Rectal smooth muscle tissue (tissue), 1 donor: ENCODE measurements at regions not wholly inside any gene's neighbourhood (a gene's known extent, or its start where the extent isn't known, plus 50 kb on each side); places are given as distances from the start of the nearest gene placed in this dataset.

Experiments
- H3K27ac ChIP-seq: one replicate; pipeline ENCODE4 v1.7.0; 2013; ENCODE audit warnings: low read depth, low read length, inconsistent platforms
- H3K27me3 ChIP-seq: one replicate; pipeline ENCODE4 v1.7.0; 2013; ENCODE audit warnings: low read length; ENCODE audit not compliant: control insufficient read depth, insufficient read depth
- H3K36me3 ChIP-seq: one replicate; pipeline ENCODE4 v1.7.0; 2013; ENCODE audit warnings: low read length; ENCODE audit not compliant: control insufficient read depth, insufficient read depth
- H3K4me1 ChIP-seq: one replicate; pipeline ENCODE4 v1.7.0; 2013; ENCODE audit warnings: low read length; ENCODE audit not compliant: control insufficient read depth, insufficient read depth
- H3K4me3 ChIP-seq: one replicate; pipeline ENCODE4 v1.7.0; 2013; ENCODE audit warnings: low read length
- H3K9ac ChIP-seq: one replicate; pipeline ENCODE4 v1.7.0; 2013; ENCODE audit warnings: low read length

GRCh38 chr9:93900971-93901861 is 53.9 kb downstream of the BARX1 start:
- no peaks in the 10 kb centered on the region for H3K36me3 ChIP-seq
- H3K4me3 ChIP-seq: no peak overlapping the region
- H3K27me3 ChIP-seq: no peaks in the 10 kb centered on the region
- H3K9ac ChIP-seq: no peak overlapping the region
- H3K4me1 ChIP-seq: no peaks in the 10 kb centered on the region
- H3K27ac ChIP-seq: no peak overlapping the region

GRCh38 chr9:93900436-93900819 is 54.7 kb downstream of the BARX1 start:
- H3K36me3 ChIP-seq: no peaks in the 10 kb centered on the region
- no peaks in the 10 kb centered on the region for H3K27me3 ChIP-seq
- H3K4me1 ChIP-seq: no peaks in the 10 kb centered on the region
- H3K9ac ChIP-seq: no peak overlapping the region
- no peak overlapping the region for H3K4me3 ChIP-seq
- H3K27ac ChIP-seq: no peak overlapping the region

DNA sequence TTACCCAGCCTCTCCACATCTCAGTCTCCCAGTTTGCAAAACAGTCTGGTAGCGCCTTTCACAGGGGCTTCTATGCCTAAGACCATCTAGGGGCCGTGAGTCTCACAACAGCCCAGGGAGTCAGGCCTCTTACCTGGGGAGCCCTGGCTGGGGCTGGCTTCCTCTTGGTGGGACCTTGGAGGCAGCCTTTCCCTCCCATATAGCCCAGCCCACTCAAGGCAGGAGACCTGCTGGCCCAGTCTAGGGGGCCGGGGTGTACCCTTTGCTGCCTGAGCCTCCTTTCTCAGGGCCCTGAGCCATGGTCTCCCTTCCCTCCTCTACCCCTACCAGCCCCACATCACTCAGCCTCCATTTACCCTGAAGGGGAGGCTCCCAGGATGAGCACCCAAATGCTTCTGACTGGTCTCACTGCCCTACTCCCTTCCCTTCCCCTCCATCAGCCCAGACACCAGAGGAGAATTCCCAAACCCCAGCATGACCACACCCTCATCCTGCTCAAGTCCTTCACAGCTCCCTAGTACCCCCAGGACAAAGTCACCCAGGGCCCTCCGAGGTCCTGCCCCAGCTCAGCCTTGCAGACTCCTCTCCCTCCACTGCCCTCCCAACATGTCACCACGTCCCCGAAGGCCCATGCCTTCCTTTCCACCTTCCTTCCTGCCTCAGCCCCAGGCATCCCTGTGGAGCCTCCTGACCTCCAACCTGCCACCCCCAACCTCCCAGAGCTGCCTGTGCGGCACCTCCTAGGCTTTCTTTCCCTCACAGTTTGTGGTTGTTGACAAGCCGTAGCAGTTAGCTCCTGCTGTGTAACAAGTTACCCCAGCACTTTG is 55.3 kb downstream of the BARX1 start:
- Histone ChIP-seq H3K9ac (no peak overlapping the region), H3K4me1 (no peaks in the 10 kb centered on the region), H3K27me3 (no peaks in the 10 kb centered on the region), H3K27ac (no peak overlapping the region), H3K36me3 (no peaks in the 10 kb centered on the region), H3K4me3 (no peak overlapping the region)

DNA sequence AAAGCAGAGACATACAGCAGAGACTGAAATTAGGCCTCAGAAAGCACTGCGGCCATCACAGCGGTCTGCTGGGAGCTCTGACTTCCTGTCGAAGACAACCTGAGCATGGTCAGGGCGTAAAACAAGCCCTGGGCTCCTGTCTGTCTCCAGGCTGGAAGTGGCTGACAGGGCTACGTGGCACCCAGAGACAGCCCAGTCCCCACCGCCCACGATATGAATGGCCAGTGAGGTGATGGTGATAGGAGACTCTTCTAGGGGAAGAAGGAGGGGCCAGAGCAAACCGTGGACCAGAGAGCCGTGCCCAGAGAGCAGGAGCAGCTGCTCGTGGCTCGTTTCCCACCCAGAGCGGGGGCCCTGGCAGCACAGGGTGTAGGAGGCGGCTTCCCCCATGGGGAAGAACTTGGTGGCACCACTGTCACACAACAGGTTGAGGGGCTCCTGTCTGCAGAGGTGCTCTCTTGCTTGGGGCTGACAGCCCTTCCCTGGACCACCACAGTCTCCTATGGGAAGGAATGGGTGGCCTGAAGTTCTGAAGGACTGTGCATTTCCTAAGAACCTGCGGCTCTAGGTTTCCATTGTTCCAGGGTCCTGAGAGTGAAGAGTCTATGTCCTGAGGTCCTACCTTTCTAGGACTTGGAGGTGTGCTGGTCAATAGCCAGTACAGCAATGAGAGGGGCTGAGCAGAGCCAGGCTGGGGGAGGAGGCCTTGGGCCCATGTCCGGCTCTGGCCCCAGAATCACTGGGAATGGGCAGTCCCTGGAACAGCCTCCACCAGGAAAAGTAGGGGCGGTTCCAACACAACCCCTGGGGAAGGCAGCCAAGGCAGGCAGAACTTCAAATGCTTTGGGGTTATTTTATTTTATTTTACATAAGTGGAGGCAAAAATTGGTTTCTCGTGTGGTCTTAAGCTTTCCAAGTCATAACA is 56.4 kb downstream of the BARX1 start:
- no peaks in the 10 kb centered on the region for H3K4me1 ChIP-seq
- no peaks in the 10 kb centered on the region for H3K27me3 ChIP-seq
- H3K9ac ChIP-seq: no peak overlapping the region
- H3K27ac ChIP-seq: no peak overlapping the region
- H3K36me3 ChIP-seq: no peaks in the 10 kb centered on the region
- H3K4me3 ChIP-seq: no peak overlapping the region

DNA sequence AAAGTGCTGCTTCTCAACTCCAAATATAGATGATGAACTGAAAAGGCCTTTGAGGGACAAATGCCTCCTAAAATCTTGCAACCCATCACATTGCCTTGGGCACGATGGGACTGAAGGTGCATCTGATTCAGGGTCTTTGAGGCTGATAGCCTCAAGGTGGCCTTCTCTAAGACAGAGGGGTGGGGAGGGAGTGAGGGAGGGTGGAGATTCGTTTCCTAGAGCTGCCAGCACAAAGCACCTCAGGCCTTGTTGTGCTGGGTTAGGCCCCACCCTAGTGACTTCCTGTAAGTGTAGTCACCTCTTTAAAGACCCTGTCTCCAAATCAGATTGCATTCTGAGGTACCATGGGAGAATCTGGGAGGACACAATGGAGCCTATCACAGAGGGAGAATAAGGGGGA is 57.1 kb downstream of the BARX1 start:
- Histone ChIP-seq H3K4me1 (no peaks in the 10 kb centered on the region), H3K27me3 (no peaks in the 10 kb centered on the region)

GRCh38 chr9:93897075-93897970 is 57.8 kb downstream of the BARX1 start:
- no peaks in the 10 kb centered on the region for H3K36me3 ChIP-seq
- H3K4me1 ChIP-seq: no peaks in the 10 kb centered on the region
- no peak overlapping the region for H3K9ac ChIP-seq
- no peak overlapping the region for H3K4me3 ChIP-seq
- H3K27me3 ChIP-seq: no peaks in the 10 kb centered on the region
- no peak overlapping the region for H3K27ac ChIP-seq

More for the DNA sequence above, 57.1 kb downstream of the BARX1 start:
- no peaks in the 10 kb centered on the region for H3K36me3 ChIP-seq
- H3K27ac ChIP-seq: no peak overlapping the region
- no peak overlapping the region for H3K4me3 ChIP-seq
- H3K9ac ChIP-seq: no peak overlapping the region

GRCh38 chr9:93896496-93897033 is 58.6 kb downstream of the BARX1 start:
- Histone ChIP-seq H3K27me3 (no peaks in the 10 kb centered on the region), H3K36me3 (no peaks in the 10 kb centered on the region), H3K27ac (no peak overlapping the region)

GRCh38 chr9:93896093-93896492 is 59.1 kb downstream of the BARX1 start:
- H3K9ac ChIP-seq: no peak overlapping the region
- H3K27me3 ChIP-seq: no peaks in the 10 kb centered on the region
- H3K36me3 ChIP-seq: no peaks in the 10 kb centered on the region
- H3K27ac ChIP-seq: no peak overlapping the region
- H3K4me1 ChIP-seq: no peaks in the 10 kb centered on the region
- no peak overlapping the region for H3K4me3 ChIP-seq

More at GRCh38 chr9:93896496-93897033, 58.6 kb downstream of the BARX1 start:
- H3K4me1 ChIP-seq: no peaks in the 10 kb centered on the region
- H3K4me3 ChIP-seq: no peak overlapping the region
- no peak overlapping the region for H3K9ac ChIP-seq

GRCh38 chr9:93895535-93895934 is 59.6 kb downstream of the BARX1 start:
- H3K9ac ChIP-seq: no peak overlapping the region
- no peaks in the 10 kb centered on the region for H3K36me3 ChIP-seq
- no peaks in the 10 kb centered on the region for H3K27me3 ChIP-seq

GRCh38 chr9:93894691-93895079 is 60.5 kb downstream of the BARX1 start:
- no peak overlapping the region for H3K4me3 ChIP-seq
- H3K4me1 ChIP-seq: no peaks in the 10 kb centered on the region
- no peaks in the 10 kb centered on the region for H3K27me3 ChIP-seq
- no peak overlapping the region for H3K9ac ChIP-seq
- H3K27ac ChIP-seq: no peak overlapping the region
- H3K36me3 ChIP-seq: no peaks in the 10 kb centered on the region

More at GRCh38 chr9:93895535-93895934, 59.6 kb downstream of the BARX1 start:
- no peak overlapping the region for H3K27ac ChIP-seq
- H3K4me3 ChIP-seq: no peak overlapping the region
- no peaks in the 10 kb centered on the region for H3K4me1 ChIP-seq
